ENCODE measurements at regions not wholly inside any gene's neighbourhood (a gene's known extent, or its start where the extent isn't known, plus 50 kb on each side); places are given as distances from the start of the nearest gene placed in this dataset.

DNA sequence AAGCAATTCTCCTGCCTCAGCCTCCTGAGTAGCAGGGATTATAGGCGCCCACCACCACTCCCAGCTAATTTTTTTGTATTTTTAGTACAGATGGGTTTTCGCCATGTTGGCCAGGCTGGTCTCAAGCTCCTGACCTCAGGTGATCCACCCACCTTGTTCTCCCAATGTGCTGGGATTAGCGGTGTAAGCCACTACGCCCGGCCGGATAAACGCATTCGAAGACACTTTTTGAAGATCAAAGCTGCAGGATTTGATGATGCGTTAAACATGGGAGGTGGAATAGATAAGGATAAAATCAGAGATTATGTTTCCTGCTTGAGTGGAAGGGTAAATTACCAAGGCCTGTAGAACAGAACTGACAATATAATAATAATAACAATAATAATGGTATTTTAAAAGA lies 389.4 kb upstream of the POU3F1 start:
- WGBS, 4 donors: 87 to 91% (median 90%) methylated on average over 9 of the region's 9 CpGs
- H3K36me3 ChIP-seq (replicated peaks in 1 of 2): no peaks in the 10 kb centered on the region
- no peaks in the 10 kb centered on the region for H3K27me3 ChIP-seq
- intact Hi-C loops (cut with DNase I): no loop called here
- no peaks in the 10 kb centered on the region for H3K4me1 ChIP-seq (replicated peaks in 1 of 2)
- no peak overlapping the region for H3K27ac ChIP-seq
- H3K9me3 ChIP-seq (replicated peaks in 1 of 3): no peaks in the 10 kb centered on the region
- DNase-seq: no peak
- TF ChIP-seq POLR2A (IDR thresholded peaks at IDR 0.05) (no peak), CTCF (IDR thresholded peaks at IDR 0.05) (no peak)
- H3K4me3 ChIP-seq: no peak overlapping the region

GRCh38 chr1:38433084-38433722 lies 386.6 kb upstream of the POU3F1 start:
- intact Hi-C loops (cut with DNase I): no loop called here
- H3K9me3 ChIP-seq (replicated peaks in 1 of 3): no peaks in the 10 kb centered on the region
- no peak overlapping the region for H3K4me3 ChIP-seq
- no peaks in the 10 kb centered on the region for H3K4me1 ChIP-seq (replicated peaks in 1 of 2)
- DNase-seq: peak in 3 of 7 donors; percentile 5 to 33 (median 22)
- no peaks in the 10 kb centered on the region for H3K36me3 ChIP-seq (replicated peaks in 1 of 2)
- WGBS, 4 donors: 49 to 63% (median 52%) methylated on average over 8 to 10 of the region's 10 CpGs
- no peak for TF ChIP-seq POLR2A (IDR thresholded peaks at IDR 0.05)
- TF ChIP-seq CTCF (IDR thresholded peaks at IDR 0.05): no peak
- H3K27me3 ChIP-seq: no peaks in the 10 kb centered on the region
- no peak overlapping the region for H3K27ac ChIP-seq

DNA sequence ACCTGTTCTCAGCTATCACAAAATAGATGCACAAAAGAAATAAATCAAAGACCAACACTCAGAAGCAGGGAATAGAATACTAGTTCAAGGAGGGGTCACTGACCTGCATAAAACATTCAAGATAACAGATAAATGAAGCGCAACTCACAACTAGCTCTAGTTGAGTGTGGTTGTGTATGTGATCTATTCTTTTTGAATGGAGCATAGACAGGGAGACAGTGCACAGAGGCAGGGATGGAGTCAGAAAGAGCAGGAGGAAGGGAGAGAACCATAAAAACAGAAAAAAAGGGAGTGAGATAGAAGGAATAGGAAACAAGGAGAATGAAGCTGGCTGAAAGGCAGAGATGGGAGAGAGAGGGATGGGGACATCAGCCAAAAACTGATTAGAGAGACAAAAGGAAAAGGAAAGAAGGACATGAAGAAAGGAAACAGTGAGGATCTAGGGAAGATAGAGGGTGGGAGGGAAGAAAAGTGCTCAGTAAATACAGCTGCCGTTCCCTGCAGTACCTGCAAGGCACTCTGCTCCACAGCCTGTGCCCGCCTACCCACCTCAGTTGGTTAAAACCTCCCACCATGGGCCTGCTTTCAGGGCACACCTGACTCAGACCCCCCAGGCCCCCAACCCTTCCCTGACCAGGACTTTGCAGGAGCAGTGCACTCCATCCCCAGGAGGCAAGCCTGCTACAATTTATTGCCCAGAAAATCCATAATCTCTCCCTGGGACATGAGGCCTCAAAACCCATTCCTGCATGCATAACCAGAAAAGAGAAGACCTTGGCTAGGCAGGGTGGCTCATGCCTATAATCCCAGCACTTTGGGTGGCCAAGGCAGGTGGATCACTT lies 385.2 kb upstream of the POU3F1 start:
- no peaks in the 10 kb centered on the region for H3K4me1 ChIP-seq (replicated peaks in 1 of 2)
- intact Hi-C loops (cut with DNase I): no loop called here
- no peak overlapping the region for H3K4me3 ChIP-seq
- no peak overlapping the region for H3K27ac ChIP-seq
- no peaks in the 10 kb centered on the region for H3K27me3 ChIP-seq
- 85 to 92% (median 88%) methylated on average over 3 of the region's 3 CpGs for WGBS, 4 donors
- H3K36me3 ChIP-seq (replicated peaks in 1 of 2): no peaks in the 10 kb centered on the region
- H3K9me3 ChIP-seq (replicated peaks in 1 of 3): no peaks in the 10 kb centered on the region
- DNase-seq: no peak
- no peak for TF ChIP-seq POLR2A (IDR thresholded peaks at IDR 0.05)
- no peak for TF ChIP-seq CTCF (IDR thresholded peaks at IDR 0.05)

DNA sequence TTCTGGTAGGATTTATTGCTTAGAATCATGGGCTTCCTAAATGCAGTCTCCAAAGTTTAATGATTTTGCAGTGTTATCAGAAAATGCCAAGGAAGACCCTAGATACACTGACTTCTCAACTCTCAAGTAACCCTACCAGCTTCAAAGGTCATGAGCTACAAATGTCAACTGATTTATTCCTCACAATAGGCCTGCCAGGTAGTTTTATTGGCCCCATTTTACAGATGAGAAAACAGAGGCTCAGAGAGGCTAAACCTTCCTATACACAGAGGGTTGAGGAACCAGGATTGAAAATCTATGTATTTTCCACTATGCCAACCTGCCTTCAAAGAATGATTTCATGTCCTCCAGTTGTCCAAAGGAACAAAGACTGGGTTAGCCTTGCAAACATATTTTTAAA lies 384.4 kb upstream of the POU3F1 start:
- Histone ChIP-seq H3K36me3 (replicated peaks in 1 of 2) (no peaks in the 10 kb centered on the region), H3K27me3 (no peaks in the 10 kb centered on the region), H3K4me1 (replicated peaks in 1 of 2) (no peaks in the 10 kb centered on the region), H3K9me3 (replicated peaks in 1 of 3) (no peaks in the 10 kb centered on the region), H3K27ac (no peak overlapping the region), H3K4me3 (no peak overlapping the region)
- no peak for TF ChIP-seq POLR2A (IDR thresholded peaks at IDR 0.05)
- TF ChIP-seq CTCF (IDR thresholded peaks at IDR 0.05): no peak
- intact Hi-C loops (cut with DNase I): no loop called here
- no peak for DNase-seq

All from adrenal gland (tissue), 9 donors.